CD14-positive monocyte (primary cell): ENCODE measurements at regions not wholly inside any gene's neighbourhood (a gene's known extent, or its start where the extent isn't known, plus 50 kb on each side); places are given as distances from the start of the nearest gene placed in this dataset.

Source experiments
- DNase-seq, 3 donors: peaks; one replicate each; pipeline ENCODE4 v3.0.0-alpha.2; 2011 to 2022
- H2AFZ ChIP-seq: 2 replicates; pipeline ENCODE4 v1.6.0; 2012; ENCODE audit warnings: mild to moderate bottlenecking, low read depth, low read length, inconsistent platforms; ENCODE audit not compliant: insufficient read depth, poor library complexity, severe bottlenecking
- H3K27ac ChIP-seq, 2 donors: 1 replicate in 1 of 2; 2 replicates in 1 of 2; pipeline ENCODE4 v1.5.1; 2012 to 2013; ENCODE audit warnings: low read length in 2 of 2, control low read depth in 1 of 2, inconsistent platforms in 1 of 2, low read depth in 1 of 2, mild to moderate bottlenecking in 1 of 2
- H3K27me3 ChIP-seq, 2 donors: one replicate each; pipeline versions ENCODE4 v1.6.0 to v1.6.1; 2011 to 2013; ENCODE audit warnings: low read length in 2 of 2; ENCODE audit not compliant: control insufficient read depth in 2 of 2, insufficient read depth in 2 of 2
- H3K36me3 ChIP-seq, 2 donors: replicated peaks in 1 of 2; 1 replicate in 1 of 2; 2 replicates in 1 of 2; pipeline versions ENCODE4 v1.5.1 to v1.6.1; 2012 to 2013; ENCODE audit warnings: low read length in 2 of 2, control low read depth in 1 of 2, inconsistent platforms in 1 of 2, mild to moderate bottlenecking in 1 of 2; ENCODE audit not compliant: insufficient read depth in 2 of 2, control insufficient read depth in 1 of 2
- H3K4me1 ChIP-seq, 2 donors: 1 replicate in 1 of 2; 2 replicates in 1 of 2; pipeline versions ENCODE4 v1.5.1 to v1.6.1; 2012 to 2013; ENCODE audit warnings: low read length in 2 of 2, control low read depth in 1 of 2, inconsistent platforms in 1 of 2, mild to moderate bottlenecking in 1 of 2, moderate library complexity in 1 of 2; ENCODE audit not compliant: insufficient read depth in 2 of 2, control insufficient read depth in 1 of 2
- H3K4me2 ChIP-seq: replicated peaks from 2 replicates; pipeline ENCODE3; 2012; ENCODE audit warnings: low read length, moderate library complexity, mild to moderate bottlenecking; ENCODE audit not compliant: poor library complexity, severe bottlenecking; ENCODE audit errors: extremely low read depth
- H3K4me3 ChIP-seq, 3 experiments: fragments of 200-600 bp in 1 of 3; sonication (generic) in 1 of 3; replicated peaks in 1 of 3; 1 replicate in 2 of 3; 2 replicates in 1 of 3; pipeline ENCODE4 v1.5.1; 2011 to 2013; ENCODE audit warnings: low read length in 3 of 3, mild to moderate bottlenecking in 3 of 3, control low read depth in 2 of 3, low read depth in 2 of 3, inconsistent platforms in 1 of 3, moderate library complexity in 1 of 3
- H3K79me2 ChIP-seq: 2 replicates; pipeline ENCODE4 v1.6.0; 2012; ENCODE audit warnings: mild to moderate bottlenecking, control low read depth, inconsistent platforms, low read length, moderate library complexity; ENCODE audit not compliant: insufficient read depth
- H3K9ac ChIP-seq: 2 replicates; pipeline ENCODE4 v1.6.0; 2017; ENCODE audit warnings: low read length, mild to moderate bottlenecking; ENCODE audit not compliant: insufficient read depth, poor library complexity, severe bottlenecking
- H3K9me3 ChIP-seq, 2 donors: replicated peaks in 1 of 2; 1 replicate in 1 of 2; 2 replicates in 1 of 2; pipeline versions ENCODE4 v1.5.1 to v1.6.1; 2012 to 2013; ENCODE audit warnings: low read length in 2 of 2, control low read depth in 1 of 2; ENCODE audit not compliant: control insufficient read depth in 1 of 2, insufficient read depth in 1 of 2
- H4K20me1 ChIP-seq: 2 replicates; pipeline ENCODE4 v1.6.0; 2012; ENCODE audit warnings: mild to moderate bottlenecking, low read length, control low read depth, moderate library complexity; ENCODE audit not compliant: insufficient read depth
- H3K27ac Mint-ChIP-seq, 7 donors: one replicate each; pipeline ENCODE4 v1.8.0; 2020; ENCODE audit warnings: mild to moderate bottlenecking in 7 of 7, mixed read lengths in 7 of 7, moderate library complexity in 6 of 7, inconsistent platforms in 2 of 7
- H3K27me3 Mint-ChIP-seq, 3 donors: one replicate each; pipeline ENCODE4 v1.8.0; 2021 to 2022; ENCODE audit warnings: low read depth in 3 of 3, mild to moderate bottlenecking in 3 of 3, mixed read lengths in 3 of 3, moderate library complexity in 3 of 3, inconsistent platforms in 1 of 3
- H3K36me3 Mint-ChIP-seq, 2 donors: one replicate each; pipeline ENCODE4 v1.8.0; 2020; ENCODE audit warnings: mixed read lengths in 2 of 2, inconsistent platforms in 1 of 2, mild to moderate bottlenecking in 1 of 2
- H3K4me1 Mint-ChIP-seq: one replicate; pipeline ENCODE4 v1.8.0; 2020; ENCODE audit warnings: mild to moderate bottlenecking, mixed read lengths
- H3K4me3 Mint-ChIP-seq, 2 donors: one replicate each; pipeline ENCODE4 v1.8.0; 2020; ENCODE audit warnings: mild to moderate bottlenecking in 2 of 2, mixed read lengths in 2 of 2, moderate library complexity in 1 of 2
- H3K9me3 Mint-ChIP-seq, 7 donors: one replicate each; pipeline ENCODE4 v1.8.0; 2020 to 2022; ENCODE audit warnings: mixed read lengths in 7 of 7, mild to moderate bottlenecking in 6 of 7, moderate library complexity in 6 of 7, inconsistent platforms in 2 of 7
- CTCF ChIP-seq: fragments of 200-600 bp; IDR thresholded peaks from one replicate; pipeline ENCODE4 v1.8.0; 2022; ENCODE audit warnings: antibody characterized with exemption, mild to moderate bottlenecking
- WGBS: methylation state at CpG from one replicate; pipeline ENCODE4 v1.1.5; 2013; ENCODE audit warnings: missing lambda C conversion rate; ENCODE audit not compliant: insufficient coverage; 5-methylcytosine and 5-hydroxymethylcytosine counted together
- intact Hi-C, 2 donors: fragments of 100-400 bp; cut with micrococcal nuclease; formaldehyde crosslinking; loops; one replicate each; pipeline versions ENCODE4 v1.15.0 to v1.15.1; 2023

- Mint-ChIP-seq H3K4me3 (no peak overlapping the region), H3K27ac (no peak overlapping the region), H3K9me3 (peaks cover 0 to 3% (median 0%) of the 10 kb centered on the region in 7 donors), H3K27me3 (peaks cover 9 to 16% (median 11%) of the 10 kb centered on the region in 3 donors), H3K36me3 (no peaks in the 10 kb centered on the region), H3K4me1 (no peaks in the 10 kb centered on the region)
- H3K27me3 ChIP-seq: no peaks in the 10 kb centered on the region
- no peak overlapping the region for H2AFZ ChIP-seq
- H3K4me3 ChIP-seq: no peak overlapping the region
- H3K9ac ChIP-seq: no peak overlapping the region
- no peaks in the 10 kb centered on the region for H3K9me3 ChIP-seq
- H4K20me1 ChIP-seq: no peaks in the 10 kb centered on the region
- DNase-seq: no peak
- H3K4me2 ChIP-seq: no peak overlapping the region
- H3K27ac ChIP-seq: no peak overlapping the region
- intact Hi-C loops: no loop called here
- no peak for TF ChIP-seq CTCF
- no peaks in the 10 kb centered on the region for H3K36me3 ChIP-seq
- no peaks in the 10 kb centered on the region for H3K4me1 ChIP-seq
- H3K79me2 ChIP-seq: no peaks in the 10 kb centered on the region
These were observed 384.4 kb upstream of the POU3F1 start for GRCh38 chr1:38430949-38431348.

DNA sequence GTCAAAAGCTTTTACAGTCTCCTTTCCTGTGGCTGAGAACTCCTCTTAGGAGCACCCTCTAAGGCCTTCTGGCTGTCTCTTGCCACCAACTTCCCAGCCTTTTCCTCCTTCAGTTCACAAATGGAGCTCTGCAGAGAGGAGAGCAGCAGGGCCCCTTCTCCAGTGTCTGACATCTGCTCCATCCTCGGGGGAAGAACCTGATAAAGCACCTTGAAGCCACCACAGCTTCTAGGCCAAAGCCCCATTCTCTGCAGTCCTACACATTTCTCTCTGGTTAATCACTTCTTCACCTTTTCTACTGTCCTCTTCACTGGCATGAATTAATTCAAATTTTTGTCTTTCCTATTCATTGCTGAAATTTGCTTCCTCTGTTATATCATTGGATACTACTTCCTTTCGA lies 378.1 kb upstream of the POU3F1 start:
- H3K9me3 Mint-ChIP-seq: peaks cover 0 to 6% (median 0%) of the 10 kb centered on the region in 7 donors
- no peak overlapping the region for H3K4me3 ChIP-seq
- H4K20me1 ChIP-seq: no peaks in the 10 kb centered on the region
- no peaks in the 10 kb centered on the region for H3K9me3 ChIP-seq
- H3K27ac ChIP-seq: no peak overlapping the region
- no peaks in the 10 kb centered on the region for H3K4me1 ChIP-seq
- H3K27me3 ChIP-seq: peaks cover 2 to 3% of the 10 kb centered on the region in 2 donors
- intact Hi-C loops: no loop called here
- peaks cover 2 to 21% (median 13%) of the 10 kb centered on the region in 3 donors for H3K27me3 Mint-ChIP-seq
- no peaks in the 10 kb centered on the region for H3K36me3 Mint-ChIP-seq
- WGBS: 86% methylated on average over 2 of the region's 2 CpGs
- no peak overlapping the region for H2AFZ ChIP-seq
- H3K9ac ChIP-seq: no peak overlapping the region
- H3K4me2 ChIP-seq: no peak overlapping the region
- no peaks in the 10 kb centered on the region for H3K36me3 ChIP-seq
- no peak overlapping the region for H3K27ac Mint-ChIP-seq
- TF ChIP-seq CTCF: no peak
- no peak for DNase-seq
- peak overlapping the region in 1 of 2 donors; percentile 8 for H3K4me3 Mint-ChIP-seq
- no peaks in the 10 kb centered on the region for H3K4me1 Mint-ChIP-seq
- H3K79me2 ChIP-seq: no peaks in the 10 kb centered on the region
